Stimulated activated CD4-positive, alpha-beta T cell treated with anti-CD3 and anti-CD28 coated beads, Interleukin-15, amount 100 ng/mL, for 48 hours (primary cell): ENCODE measurements at regions not wholly inside any gene's neighbourhood (a gene's known extent, or its start where the extent isn't known, plus 50 kb on each side); places are given as distances from the start of the nearest gene placed in this dataset.
"Not testable (repeated sequence)": the region's sequence is repeated elsewhere in the genome, so short reads cannot be mapped to it uniquely, and the experiment has no call there.

ENCODE experiments used
- DNase-seq, 2 donors: peaks; one replicate each; pipeline ENCODE4 v3.0.0-alpha.2; 2020; ENCODE audit warnings: low read depth in 2 of 2

DNA sequence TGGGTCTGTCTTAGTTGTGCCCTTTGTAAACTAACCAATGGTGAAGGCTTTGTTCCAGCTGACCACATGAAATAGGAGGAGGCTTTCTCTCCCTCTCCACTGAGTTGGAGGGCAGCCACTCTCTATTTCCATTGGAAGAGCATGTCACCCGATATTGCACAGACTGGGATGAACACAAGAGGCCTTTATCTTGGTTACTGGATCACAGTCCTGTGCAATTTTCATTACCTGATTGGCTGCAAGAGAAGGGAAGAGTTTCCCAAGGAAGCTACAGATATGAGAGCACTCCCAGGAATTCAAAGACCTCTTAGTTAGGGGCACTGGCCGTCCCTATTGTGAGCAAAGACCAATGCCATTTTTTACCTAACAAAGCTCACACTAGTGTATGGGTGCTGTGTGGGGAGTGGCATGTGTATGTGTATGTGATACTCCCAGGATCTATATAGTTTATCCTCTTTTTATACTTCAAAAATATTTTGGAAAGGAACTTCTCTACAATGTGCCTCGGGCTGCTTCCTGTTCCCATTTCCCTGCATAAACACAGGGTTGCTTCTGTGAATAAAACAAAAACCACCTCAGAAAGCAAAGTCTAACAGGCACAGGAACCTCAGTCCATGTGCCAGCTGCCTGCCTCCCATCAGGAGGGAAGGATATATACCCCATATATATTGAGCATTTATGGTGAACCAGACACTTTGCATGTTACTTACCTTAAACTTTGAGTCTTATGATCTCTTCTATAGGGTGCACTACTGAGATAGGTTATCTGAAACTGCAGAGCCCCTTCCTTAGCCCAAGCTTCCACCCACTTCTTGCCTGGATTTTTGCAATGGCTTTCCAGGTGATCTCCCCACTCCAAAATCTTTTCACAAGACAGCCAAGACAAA, 126.5 kb downstream of the RASSF10 start:
- DNase-seq: no peak

GRCh38 chr11:13136272-13136596, 127.1 kb downstream of the RASSF10 start:
- no peak for DNase-seq

DNA sequence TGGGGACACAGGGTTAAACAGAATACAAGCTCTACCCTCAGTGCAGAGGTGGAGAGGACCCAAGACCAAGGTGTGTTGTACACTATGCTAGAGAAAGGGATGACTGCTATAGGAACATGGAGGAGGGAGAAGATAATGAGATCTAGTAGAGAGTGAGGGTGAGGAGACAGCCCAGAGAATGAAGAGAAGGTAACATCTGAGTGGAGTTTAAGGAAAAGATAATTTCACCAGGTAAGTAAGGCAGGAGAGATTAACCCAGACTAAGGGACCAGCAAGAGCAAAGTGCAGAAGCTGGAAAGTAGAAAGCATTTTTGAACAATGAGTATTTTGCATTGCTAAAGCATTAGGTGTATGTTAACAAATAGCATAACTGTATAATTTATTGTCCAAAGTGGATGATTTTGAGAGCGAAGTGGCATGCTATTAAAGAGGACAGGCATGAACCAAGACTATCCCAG, 128.8 kb downstream of the RASSF10 start:
- DNase-seq: no peak

DNA sequence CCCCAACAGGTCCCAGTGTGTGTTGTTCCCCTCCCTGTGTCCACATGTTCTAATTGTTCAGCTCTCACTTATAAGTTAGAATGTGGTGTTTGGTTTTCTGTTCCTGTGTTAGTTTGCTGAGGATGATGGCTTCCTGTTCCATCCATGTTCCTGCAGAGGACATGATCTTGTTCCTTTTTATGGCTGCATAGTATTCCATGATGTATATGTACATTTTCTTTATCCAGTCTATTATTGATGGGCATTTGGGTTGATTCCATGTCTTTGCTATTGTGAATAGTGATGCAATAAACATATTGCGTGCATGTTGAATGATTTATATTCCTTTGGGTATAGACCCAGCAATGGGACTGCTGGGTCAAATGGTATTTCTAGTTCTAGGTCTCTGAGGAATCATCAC, 130.0 kb downstream of the RASSF10 start:
- not testable (repeated sequence) for DNase-seq

DNA sequence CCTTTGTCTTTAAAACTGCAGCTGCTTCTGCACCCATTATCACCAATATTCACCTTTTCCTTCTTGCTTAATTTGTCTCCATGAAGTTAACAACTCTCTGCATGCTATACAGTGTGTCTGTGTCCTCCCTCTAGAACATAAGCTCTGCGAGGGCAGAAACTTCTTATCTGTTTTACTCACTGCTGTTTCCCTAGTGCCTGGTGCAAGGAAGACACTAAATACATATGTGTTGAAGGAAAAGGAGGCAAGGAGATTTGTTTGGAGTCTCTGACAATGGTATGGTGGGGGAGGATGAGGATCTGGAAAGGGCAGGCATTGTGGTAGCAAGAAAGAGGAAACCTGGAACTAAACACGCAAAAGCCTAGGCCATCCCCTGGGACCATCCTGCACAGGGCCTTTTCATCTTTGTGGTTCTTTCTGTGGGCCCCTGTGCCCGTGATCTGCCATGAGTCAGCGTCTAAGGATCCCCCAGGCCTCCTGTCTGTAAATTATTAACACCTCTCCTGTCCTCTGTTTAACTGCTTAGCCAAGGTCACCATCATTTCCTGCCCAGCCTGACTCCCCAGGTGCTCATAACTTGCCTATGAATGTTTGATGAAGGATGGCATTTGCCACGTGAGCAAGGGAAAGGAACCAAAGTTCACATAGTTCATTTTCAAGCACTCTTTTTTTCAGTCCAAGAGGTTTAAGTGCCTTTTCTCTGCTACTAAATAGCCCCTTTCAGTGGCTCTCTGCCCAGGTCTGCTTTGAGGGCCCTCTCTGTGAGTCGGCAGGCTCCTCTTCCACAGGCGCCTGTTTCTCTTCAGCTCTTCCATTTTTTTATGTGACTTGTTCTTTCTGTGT, 131.1 kb downstream of the RASSF10 start:
- DNase-seq: no peak

GRCh38 chr11:13140873-13141655, 131.9 kb downstream of the RASSF10 start:
- DNase-seq: no peak

DNA sequence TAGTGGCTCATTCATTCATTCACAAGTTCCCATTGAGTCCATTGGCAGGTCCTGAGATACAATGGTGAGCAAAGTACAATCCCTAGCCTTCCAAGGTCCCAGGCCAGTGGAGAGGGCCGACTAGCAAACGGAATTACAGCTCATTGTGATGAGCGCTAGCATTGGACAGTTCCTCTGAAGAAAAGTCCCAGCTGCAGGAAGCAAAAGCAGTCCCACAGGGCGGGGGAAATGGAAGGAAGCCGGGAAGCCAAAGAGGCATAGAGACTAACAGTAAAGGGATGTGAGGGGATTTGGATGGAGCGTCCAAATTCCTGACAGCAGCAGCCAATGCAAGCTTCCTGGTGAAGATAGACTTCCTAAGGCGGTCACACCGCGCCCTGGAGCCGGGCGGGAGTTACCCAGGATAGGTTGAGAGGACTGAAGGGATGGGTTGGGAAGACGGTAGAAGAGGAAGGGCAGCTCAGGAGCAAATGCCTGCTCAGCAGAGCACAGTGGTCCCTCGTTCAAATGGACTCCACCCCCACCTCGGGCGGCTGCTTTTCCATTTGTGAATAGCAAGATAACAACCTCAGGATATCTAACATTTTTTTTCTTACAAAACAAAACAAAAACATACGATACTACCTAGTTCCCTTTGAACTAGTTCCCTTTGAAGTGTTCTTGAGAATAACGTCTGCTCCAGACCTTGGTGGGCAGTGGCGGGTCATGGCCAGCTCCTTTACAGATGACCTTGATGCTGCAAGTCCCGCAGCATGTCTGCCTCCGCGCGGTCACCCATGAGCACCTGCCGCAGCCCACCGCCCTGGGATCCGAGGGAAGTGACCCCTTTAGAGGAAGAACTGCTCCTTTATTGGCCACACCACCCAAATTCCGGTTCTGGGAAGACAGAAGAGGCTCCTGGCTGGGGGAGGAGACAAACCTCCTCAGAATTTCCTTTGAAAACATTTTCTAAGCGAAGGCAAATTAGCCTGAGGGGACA, 132.9 kb downstream of the RASSF10 start:
- no peak for DNase-seq

GRCh38 chr11:13143486-13144297, 133.9 kb upstream of the BMAL1 start:
- DNase-seq: no peak

GRCh38 chr11:13145461-13145860, 132.1 kb upstream of the BMAL1 start:
- no peak for DNase-seq

DNA sequence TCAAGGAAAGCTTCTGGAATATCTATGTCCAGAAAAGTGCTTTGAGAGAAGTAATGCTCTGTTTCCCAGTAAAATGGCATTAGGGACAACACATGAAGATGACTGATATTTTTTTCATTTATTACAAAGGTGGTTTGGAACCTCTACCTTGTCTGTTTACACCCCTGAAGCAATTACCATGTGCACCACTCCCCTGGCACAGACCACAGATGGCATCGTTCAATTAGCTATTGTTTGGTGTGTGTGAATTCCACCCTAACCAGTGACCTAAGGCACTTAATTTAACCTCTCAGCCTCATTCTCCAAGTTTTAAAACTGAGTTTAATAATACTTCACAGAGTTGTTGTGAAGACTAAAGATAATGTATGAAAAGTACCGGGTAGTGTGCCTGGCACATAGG, 127.6 kb upstream of the BMAL1 start:
- no peak for DNase-seq

GRCh38 chr11:13150487-13150886, 127.1 kb upstream of the BMAL1 start:
- no peak for DNase-seq

DNA sequence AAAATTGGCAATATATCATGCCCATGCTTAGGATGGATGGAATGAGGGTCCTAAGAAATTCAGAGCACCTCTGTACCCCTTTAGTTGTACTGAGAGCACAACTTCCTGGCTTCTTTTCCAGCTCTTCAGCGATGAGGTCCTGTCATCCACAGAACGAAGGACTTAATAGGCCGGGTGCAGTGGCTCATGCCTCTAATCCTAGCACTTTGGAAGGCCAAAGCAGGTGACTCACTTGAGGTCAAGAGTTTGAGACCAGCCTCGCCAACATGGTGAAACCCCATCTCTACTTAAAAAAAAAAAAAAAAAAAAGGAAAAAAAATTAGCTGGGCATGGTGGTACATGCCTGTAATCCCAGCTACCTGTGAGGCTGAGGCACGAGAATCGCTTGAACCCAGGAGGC, 125.3 kb upstream of the BMAL1 start:
- no peak for DNase-seq

DNA sequence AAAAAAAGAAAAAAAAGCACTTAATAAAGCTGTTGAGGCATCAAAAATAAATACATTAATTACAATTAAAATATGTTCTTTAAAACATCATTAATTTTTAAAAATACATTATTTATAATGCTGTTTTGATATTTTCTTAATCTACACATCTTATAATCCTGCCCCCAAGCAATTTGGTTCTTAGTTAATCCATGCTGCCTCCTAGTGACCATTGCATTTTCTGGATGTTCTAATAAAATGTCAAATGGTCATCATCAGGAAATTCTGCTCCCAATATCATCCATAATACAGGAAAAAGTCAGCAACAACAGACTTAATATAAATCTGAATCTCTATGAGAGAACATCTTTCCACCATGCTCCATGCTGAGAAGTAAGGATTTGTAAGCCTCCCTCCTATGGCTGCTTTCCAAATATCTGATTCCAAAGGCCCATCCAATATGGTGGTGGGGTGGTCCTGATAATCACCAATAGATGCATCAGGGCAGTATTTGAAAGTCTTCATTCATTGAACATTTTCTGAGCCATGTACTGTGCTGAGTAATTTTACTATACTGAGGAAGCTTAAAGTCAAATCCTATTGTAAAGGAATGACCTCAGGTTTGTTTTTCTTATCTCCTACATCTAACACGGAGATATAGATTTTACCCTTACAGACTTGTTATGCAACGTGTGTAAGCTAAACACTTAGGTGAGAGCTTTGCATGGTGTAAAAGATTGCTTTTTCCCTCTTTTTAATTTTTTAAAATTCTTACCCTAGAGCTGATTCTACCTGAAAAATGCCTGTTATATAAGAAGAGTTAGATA, 124.7 kb upstream of the BMAL1 start:
- DNase-seq: no peak

- DNase-seq: not testable (repeated sequence)
These were observed 123.2 kb upstream of the BMAL1 start for GRCh38 chr11:13154374-13154773.

GRCh38 chr11:13160346-13160745, 117.2 kb upstream of the BMAL1 start:
- no peak for DNase-seq

DNA sequence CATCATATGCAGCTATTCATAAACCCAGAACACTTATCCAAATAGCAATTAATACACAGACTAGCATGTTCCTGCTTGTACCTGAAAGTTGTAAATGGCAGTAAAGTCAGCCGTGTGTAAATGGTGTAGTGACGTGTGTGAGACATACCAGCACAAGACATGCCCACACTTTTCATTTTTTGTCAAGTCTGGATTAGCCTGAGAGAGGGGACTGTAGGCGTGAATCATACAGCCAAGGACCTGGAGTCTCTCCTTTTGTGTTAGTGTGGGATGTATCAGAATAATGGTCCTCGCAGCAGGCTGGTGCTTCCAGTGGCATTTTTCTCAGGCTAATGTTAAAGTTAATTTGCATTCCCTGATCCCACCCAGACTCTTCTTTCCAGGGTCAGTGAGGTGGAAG, 116.8 kb upstream of the BMAL1 start:
- DNase-seq: no peak

DNA sequence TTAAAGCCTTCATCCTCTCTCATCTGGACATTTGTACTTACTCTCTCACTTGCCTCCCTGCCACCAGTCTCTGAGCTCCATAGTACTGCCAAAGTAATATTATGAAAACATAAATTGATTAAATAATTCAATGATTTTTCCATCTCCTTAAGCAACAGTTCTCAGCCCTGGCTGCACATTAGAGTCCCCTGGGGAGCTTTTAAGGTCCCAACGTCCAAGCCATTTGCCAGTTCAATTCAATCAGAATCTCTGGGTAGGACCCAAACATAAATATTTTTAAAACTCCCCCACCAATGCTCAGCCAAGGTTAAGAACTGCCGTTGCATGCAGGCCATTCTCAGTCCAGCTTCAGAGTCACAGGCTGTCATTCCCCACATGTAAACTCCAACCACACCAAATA, 114.4 kb upstream of the BMAL1 start:
- no peak for DNase-seq

DNA sequence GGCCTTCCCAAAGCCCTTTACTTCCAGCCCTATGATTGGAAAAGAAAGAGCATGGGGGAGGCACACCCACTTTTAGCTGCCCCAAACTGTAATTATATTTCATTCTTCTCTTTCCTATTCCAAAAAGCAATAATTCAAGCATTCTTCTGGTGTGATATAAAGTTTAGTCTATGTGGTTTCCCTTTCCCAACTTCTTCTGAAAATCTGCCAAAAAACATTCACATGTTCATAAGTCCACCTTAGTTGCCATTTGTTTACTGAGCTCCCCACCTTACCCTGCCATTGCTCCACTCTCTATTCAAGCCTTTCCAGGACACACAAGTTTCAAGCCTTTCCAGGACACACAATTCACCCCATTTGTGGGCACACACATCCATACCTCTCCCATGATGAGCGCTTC, 111.6 kb upstream of the BMAL1 start:
- DNase-seq: no peak

GRCh38 chr11:13168271-13168670, 109.3 kb upstream of the BMAL1 start:
- no peak for DNase-seq
